ENCODE measurements at regions not wholly inside any gene's neighbourhood (a gene's known extent, or its start where the extent isn't known, plus 50 kb on each side); places are given as distances from the start of the nearest gene placed in this dataset.
"Not testable (repeated sequence)": the region's sequence is repeated elsewhere in the genome, so short reads cannot be mapped to it uniquely, and the experiment has no call there.

DNA sequence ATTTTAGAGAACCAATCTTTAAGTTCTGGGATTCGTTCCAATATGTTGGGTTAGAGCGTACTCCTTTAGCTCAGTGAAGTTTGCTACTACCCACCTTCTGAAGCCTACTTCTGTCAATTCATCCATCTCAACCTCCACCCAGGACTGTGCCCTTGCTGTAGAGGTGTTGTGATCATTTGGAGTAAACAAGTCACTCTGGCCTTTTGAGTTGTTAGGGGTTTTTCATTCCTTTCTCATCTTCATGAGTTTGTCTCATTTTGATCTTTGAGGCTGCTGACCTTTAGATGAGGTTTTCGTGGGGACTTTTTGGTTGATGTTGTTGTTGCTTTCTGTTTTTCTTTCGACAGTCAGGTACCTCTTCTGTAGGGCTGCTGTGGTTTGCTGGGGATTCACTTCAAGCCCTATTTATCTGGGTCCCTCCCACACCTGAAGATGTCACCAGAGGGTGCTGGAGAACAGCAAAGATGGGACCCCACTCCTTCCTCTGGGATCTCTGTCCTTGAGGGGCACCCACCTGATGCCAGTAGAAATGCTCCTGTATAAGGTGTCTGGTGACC is 158.4 kb downstream of the ANKRD36B start:
- TF ChIP-seq, protein P1, sequence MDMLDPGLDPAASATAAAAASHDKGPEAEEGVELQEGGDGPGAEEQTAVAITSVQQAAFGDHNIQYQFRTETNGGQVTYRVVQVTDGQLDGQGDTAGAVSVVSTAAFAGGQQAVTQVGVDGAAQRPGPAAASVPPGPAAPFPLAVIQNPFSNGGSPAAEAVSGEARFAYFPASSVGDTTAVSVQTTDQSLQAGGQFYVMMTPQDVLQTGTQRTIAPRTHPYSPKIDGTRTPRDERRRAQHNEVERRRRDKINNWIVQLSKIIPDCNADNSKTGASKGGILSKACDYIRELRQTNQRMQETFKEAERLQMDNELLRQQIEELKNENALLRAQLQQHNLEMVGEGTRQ (IDR thresholded peaks at IDR 0.05; ENCODE audit: borderline replicate concordance, low read depth, low read length) = not testable (repeated sequence)
- TF ChIP-seq EZH2 (IDR thresholded peaks at IDR 0.05; ENCODE audit: borderline replicate concordance, control insufficient read depth, low read depth, low read length); NFYB (IDR thresholded peaks at IDR 0.05; ENCODE audit: insufficient read depth, low read depth, low read length); NFYA (IDR thresholded peaks at IDR 0.05; ENCODE audit: borderline replicate concordance, low read depth, low read length); CEBPB (IDR thresholded peaks at IDR 0.05; ENCODE audit: borderline replicate concordance in 1 of 2, low read depth in 2 of 2, low read length in 2 of 2); SIN3A (IDR thresholded peaks at IDR 0.05; ENCODE audit: low read depth, low read length); SRF (IDR thresholded peaks at IDR 0.05; ENCODE audit: low read depth in 2 of 2, low read length in 2 of 2): not testable (repeated sequence)
- TF ChIP-seq, protein P2, sequence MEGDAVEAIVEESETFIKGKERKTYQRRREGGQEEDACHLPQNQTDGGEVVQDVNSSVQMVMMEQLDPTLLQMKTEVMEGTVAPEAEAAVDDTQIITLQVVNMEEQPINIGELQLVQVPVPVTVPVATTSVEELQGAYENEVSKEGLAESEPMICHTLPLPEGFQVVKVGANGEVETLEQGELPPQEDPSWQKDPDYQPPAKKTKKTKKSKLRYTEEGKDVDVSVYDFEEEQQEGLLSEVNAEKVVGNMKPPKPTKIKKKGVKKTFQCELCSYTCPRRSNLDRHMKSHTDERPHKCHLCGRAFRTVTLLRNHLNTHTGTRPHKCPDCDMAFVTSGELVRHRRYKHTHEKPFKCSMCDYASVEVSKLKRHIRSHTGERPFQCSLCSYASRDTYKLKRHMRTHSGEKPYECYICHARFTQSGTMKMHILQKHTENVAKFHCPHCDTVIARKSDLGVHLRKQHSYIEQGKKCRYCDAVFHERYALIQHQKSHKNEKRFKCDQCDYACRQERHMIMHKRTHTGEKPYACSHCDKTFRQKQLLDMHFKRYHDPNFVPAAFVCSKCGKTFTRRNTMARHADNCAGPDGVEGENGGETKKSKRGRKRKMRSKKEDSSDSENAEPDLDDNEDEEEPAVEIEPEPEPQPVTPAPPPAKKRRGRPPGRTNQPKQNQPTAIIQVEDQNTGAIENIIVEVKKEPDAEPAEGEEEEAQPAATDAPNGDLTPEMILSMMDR (IDR thresholded peaks at IDR 0.05 in 2 of 3, conservative IDR thresholded peaks at IDR 0.05 in 1 of 3; ENCODE audit: control insufficient read depth in 2 of 3, extremely low read depth in 1 of 3, insufficient read depth in 1 of 3, low read depth in 3 of 3, low read length in 3 of 3) = not testable (repeated sequence)
- TF ChIP-seq, protein P3, sequence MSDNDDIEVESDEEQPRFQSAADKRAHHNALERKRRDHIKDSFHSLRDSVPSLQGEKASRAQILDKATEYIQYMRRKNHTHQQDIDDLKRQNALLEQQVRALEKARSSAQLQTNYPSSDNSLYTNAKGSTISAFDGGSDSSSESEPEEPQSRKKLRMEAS (IDR thresholded peaks at IDR 0.05; ENCODE audit: low read depth, low read length) = not testable (repeated sequence)
